EL (cell line): ENCODE measurements at regions not wholly inside any gene's neighbourhood (a gene's known extent, or its start where the extent isn't known, plus 50 kb on each side); places are given as distances from the start of the nearest gene placed in this dataset.

Experiments used
- DNase-seq: peaks from one replicate; pipeline ENCODE4 v3.0.0-alpha.2; 2016

GRCh38 chr1:168782559-168783116 is 53.6 kb upstream of the DPT start:
- no peak for DNase-seq

GRCh38 chr1:168783458-168784210 is 54.6 kb upstream of the DPT start:
- no peak for DNase-seq

GRCh38 chr1:168786476-168787330 is 57.7 kb upstream of the DPT start:
- DNase-seq: no peak

- no peak for DNase-seq
These were observed 59.3 kb upstream of the DPT start for GRCh38 chr1:168788258-168788657.

- DNase-seq: no peak
These were observed 60.5 kb upstream of the DPT start for GRCh38 chr1:168789501-168789900.

GRCh38 chr1:168792142-168792541 is 63.1 kb upstream of the DPT start:
- DNase-seq: no peak

GRCh38 chr1:168792592-168793125 is 63.7 kb upstream of the DPT start:
- DNase-seq: no peak

- no peak for DNase-seq
These were observed 65.1 kb upstream of the DPT start for GRCh38 chr1:168794057-168794456.

- no peak for DNase-seq
These were observed 66.7 kb upstream of the DPT start for GRCh38 chr1:168795681-168796080.

GRCh38 chr1:168799927-168800605 is 71.1 kb upstream of the DPT start:
- no peak for DNase-seq

GRCh38 chr1:168801032-168801745 is 72.2 kb upstream of the DPT start:
- no peak for DNase-seq

GRCh38 chr1:168803806-168804510 is 75.0 kb upstream of the DPT start:
- DNase-seq: no peak

GRCh38 chr1:168806952-168807351 is 77.9 kb upstream of the DPT start:
- no peak for DNase-seq

GRCh38 chr1:168811176-168811575 is 82.2 kb upstream of the DPT start:
- DNase-seq: no peak

GRCh38 chr1:168819668-168820067 is 90.7 kb upstream of the DPT start:
- no peak for DNase-seq

GRCh38 chr1:168821434-168821833 is 92.4 kb upstream of the DPT start:
- DNase-seq: no peak

GRCh38 chr1:168822911-168823310 is 93.9 kb upstream of the DPT start:
- no peak for DNase-seq

- no peak for DNase-seq
These were observed 95.0 kb upstream of the DPT start for GRCh38 chr1:168823988-168824387.

GRCh38 chr1:168824418-168825065 is 95.5 kb upstream of the DPT start:
- no peak for DNase-seq

GRCh38 chr1:168825129-168825528 is 96.1 kb upstream of the DPT start:
- no peak for DNase-seq

- no peak for DNase-seq
These were observed 96.8 kb upstream of the DPT start for GRCh38 chr1:168825820-168826219.
